PC-3 (cell line): ENCODE measurements at regions not wholly inside any gene's neighbourhood (a gene's known extent, or its start where the extent isn't known, plus 50 kb on each side); places are given as distances from the start of the nearest gene placed in this dataset.

Experiments used
- ATAC-seq: fragments of 200-7000 bp; cut with Tn5 transposase; 2 replicates; pipeline ENCODE4 v1.9.1; 2020; ENCODE audit warnings: mild to moderate bottlenecking, moderate library complexity
- BruUV-seq: library from RNA; stranded (reverse); fragments of 400-500 nt; replicated peaks from 2 replicates; lab custom pipeline; 2021; lab: Mats Ljungman, UMichigan
- CTCF ChIA-PET: fragments of 300-600 bp; sonication (Branson Sonifier 250); formaldehyde crosslinking; loops from one replicate; lab custom pipeline; 2022; ENCODE audit warnings: antibody characterized with exemption; lab: Charles Lee
- POLR2A ChIA-PET: fragments of 300-600 bp; sonication (Branson Sonifier 250); formaldehyde crosslinking; loops from one replicate; lab custom pipeline; 2022; ENCODE audit warnings: antibody characterized with exemption; ENCODE audit not compliant: unreplicated experiment; lab: Charles Lee
- DNase-seq: peaks from one replicate; pipeline ENCODE4 v3.0.0-alpha.2; 2015
- H2AFZ ChIP-seq: fragments of 300-600 bp; sonication (generic); 2 replicates; pipeline ENCODE4 v1.6.0; 2016; ENCODE audit warnings: antibody characterized with exemption, low read length
- H3F3A ChIP-seq: fragments of 300-600 bp; sonication (generic); one replicate; pipeline ENCODE4 v1.6.0; 2017; ENCODE audit warnings: antibody characterized with exemption, low read length, control low read depth, mild to moderate bottlenecking; ENCODE audit not compliant: unreplicated experiment
- H3K27ac ChIP-seq: fragments of 300-600 bp; sonication (generic); 2 replicates; pipeline ENCODE4 v1.5.1; 2016; ENCODE audit warnings: mild to moderate bottlenecking, low read length
- H3K27me3 ChIP-seq: fragments of 300-600 bp; sonication (generic); 2 replicates; pipeline ENCODE4 v1.6.1; 2016; ENCODE audit warnings: low read length, mixed read lengths
- H3K36me3 ChIP-seq: fragments of 300-600 bp; sonication (generic); 2 replicates; pipeline ENCODE4 v1.6.1; 2016; ENCODE audit warnings: low read depth, mixed run types, low read length, mixed read lengths
- H3K4me1 ChIP-seq: fragments of 300-600 bp; sonication (generic); 2 replicates; pipeline ENCODE4 v1.5.1; 2016; ENCODE audit warnings: low read length; ENCODE audit not compliant: insufficient read depth
- H3K4me2 ChIP-seq: fragments of 300-600 bp; sonication (generic); 2 replicates; pipeline ENCODE4 v1.6.0; 2016; ENCODE audit warnings: low read length
- H3K4me3 ChIP-seq: fragments of 300-600 bp; sonication (generic); 2 replicates; pipeline ENCODE4 v1.5.1; 2016; ENCODE audit warnings: mild to moderate bottlenecking, low read length, mixed read lengths
- H3K79me2 ChIP-seq: fragments of 300-600 bp; sonication (generic); 2 replicates; pipeline ENCODE4 v1.6.1; 2017; ENCODE audit warnings: low read length, mixed read lengths
- H3K9ac ChIP-seq: fragments of 300-600 bp; sonication (generic); 2 replicates; pipeline ENCODE4 v1.6.0; 2016; ENCODE audit warnings: mild to moderate bottlenecking, low read length
- H3K9me2 ChIP-seq: fragments of 300-600 bp; sonication (generic); replicated peaks from 2 replicates; pipeline ENCODE4 v1.6.1; 2016; ENCODE audit warnings: mixed run types, low read length, mixed read lengths
- H3K9me3 ChIP-seq: fragments of 300-600 bp; sonication (generic); 2 replicates; pipeline ENCODE4 v1.6.1; 2016; ENCODE audit warnings: low read length, mixed read lengths
- H4K20me1 ChIP-seq: fragments of 300-600 bp; sonication (generic); 2 replicates; pipeline ENCODE4 v1.6.1; 2016; ENCODE audit warnings: low read length, mixed read lengths
- CTCF ChIP-seq: fragments of 300-600 bp; sonication (generic); conservative IDR thresholded peaks from 2 replicates; pipeline ENCODE4 v1.5.1; 2017; ENCODE audit warnings: antibody characterized with exemption, low read depth, mild to moderate bottlenecking, low read length
- EZH2 ChIP-seq: fragments of 300-600 bp; sonication (generic); IDR thresholded peaks from one replicate; pipeline ENCODE4 v1.6.1; 2017; ENCODE audit warnings: antibody characterized with exemption, mild to moderate bottlenecking, low read length; ENCODE audit not compliant: unreplicated experiment
- EZH2phosphoT487 ChIP-seq: fragments of 300-600 bp; sonication (generic); IDR thresholded peaks from 2 replicates; pipeline ENCODE4 v1.6.1; 2018; ENCODE audit warnings: mild to moderate bottlenecking, antibody characterized with exemption, low read length, borderline replicate concordance
- intact Hi-C: fragments of 100-400 bp; cut with micrococcal nuclease; formaldehyde crosslinking; loops from 2 replicates; pipeline ENCODE4 v1.9.0; 2023

- ChIA-PET POLR2A (no interaction called here), CTCF (no interaction called here)
- intact Hi-C loops = loop anchor here (10.0 kb wide), 1 partner anchor 186 kb away; no protein-coding TSS in a partner anchor
- peaks cover 30% of the 10 kb centered on the region for H3K4me1 ChIP-seq
- no peaks in the 10 kb centered on the region for H3K79me2 ChIP-seq
- no peak overlapping the region for H3K9ac ChIP-seq
- no peaks in the 10 kb centered on the region for H3K9me3 ChIP-seq
- no peak for ATAC-seq
- H3K27me3 ChIP-seq = no peaks in the 10 kb centered on the region
- no peak overlapping the region for H2AFZ ChIP-seq
- no peaks in the 10 kb centered on the region for H4K20me1 ChIP-seq
- H3K27ac ChIP-seq = no peak overlapping the region
- no peak overlapping the region for H3K4me3 ChIP-seq
- DNase-seq = no peak
- no peaks in the 10 kb centered on the region for H3K9me2 ChIP-seq
- H3K4me2 ChIP-seq = no peak overlapping the region
- BruUV-seq = no TSS peak
- H3F3A ChIP-seq = peaks cover 9% of the 10 kb centered on the region
- H3K36me3 ChIP-seq = no peaks in the 10 kb centered on the region
- TF ChIP-seq CTCF (no peak), EZH2phosphoT487 (no peak)
Measured at GRCh38 chr1:198440842-198441241, 99.6 kb downstream of the ATP6V1G3 start.

- Histone ChIP-seq H4K20me1 (no peaks in the 10 kb centered on the region), H3F3A (no peaks in the 10 kb centered on the region), H3K9ac (no peak overlapping the region), H3K4me1 (no peaks in the 10 kb centered on the region), H3K9me3 (no peaks in the 10 kb centered on the region), H3K9me2 (no peaks in the 10 kb centered on the region), H3K36me3 (no peaks in the 10 kb centered on the region), H3K27me3 (no peaks in the 10 kb centered on the region), H3K27ac (no peak overlapping the region), H3K4me2 (no peak overlapping the region), H3K4me3 (no peak overlapping the region), H2AFZ (no peak overlapping the region), H3K79me2 (no peaks in the 10 kb centered on the region)
- CTCF ChIA-PET = no interaction called here
- no TSS peak for BruUV-seq
- POLR2A ChIA-PET = no interaction called here
- intact Hi-C loops = no loop called here
- ATAC-seq (no peak), DNase-seq (no peak)
- no peak for TF ChIP-seq CTCF
- no peak for TF ChIP-seq EZH2phosphoT487
- TF ChIP-seq EZH2 = no peak
Measured at GRCh38 chr1:198437332-198437731, 103.1 kb downstream of the ATP6V1G3 start.

- Histone ChIP-seq H4K20me1 (no peaks in the 10 kb centered on the region), H3K4me3 (no peak overlapping the region), H3K27me3 (no peaks in the 10 kb centered on the region), H3K27ac (no peak overlapping the region), H3K4me2 (no peak overlapping the region), H3K9ac (no peak overlapping the region), H3K79me2 (no peaks in the 10 kb centered on the region), H3K4me1 (no peaks in the 10 kb centered on the region), H3K9me3 (no peaks in the 10 kb centered on the region), H3K9me2 (no peaks in the 10 kb centered on the region), H2AFZ (no peak overlapping the region), H3K36me3 (no peaks in the 10 kb centered on the region), H3F3A (no peaks in the 10 kb centered on the region)
- intact Hi-C loops = no loop called here
- CTCF ChIA-PET = no interaction called here
- DNase-seq = no peak
- no peak for ATAC-seq
- POLR2A ChIA-PET = no interaction called here
- BruUV-seq = no TSS peak
- no peak for TF ChIP-seq EZH2phosphoT487
- no peak for TF ChIP-seq CTCF
- TF ChIP-seq EZH2 = no peak
Measured at GRCh38 chr1:198436276-198436675, 104.2 kb downstream of the ATP6V1G3 start.
